CD14-positive monocyte (primary cell): ENCODE measurements at regions not wholly inside any gene's neighbourhood (a gene's known extent, or its start where the extent isn't known, plus 50 kb on each side); places are given as distances from the start of the nearest gene placed in this dataset.
A peak's percentile ranks its signal among the peaks of the same experiment; 100 is the strongest.

Source experiments
- DNase-seq, 3 donors: peaks; one replicate each; pipeline ENCODE4 v3.0.0-alpha.2; 2011 to 2022
- H2AFZ ChIP-seq: 2 replicates; pipeline ENCODE4 v1.6.0; 2012; ENCODE audit warnings: mild to moderate bottlenecking, low read depth, low read length, inconsistent platforms; ENCODE audit not compliant: insufficient read depth, poor library complexity, severe bottlenecking
- H3K27ac ChIP-seq, 2 donors: 1 replicate in 1 of 2; 2 replicates in 1 of 2; pipeline ENCODE4 v1.5.1; 2012 to 2013; ENCODE audit warnings: low read length in 2 of 2, control low read depth in 1 of 2, inconsistent platforms in 1 of 2, low read depth in 1 of 2, mild to moderate bottlenecking in 1 of 2
- H3K27me3 ChIP-seq, 2 donors: one replicate each; pipeline versions ENCODE4 v1.6.0 to v1.6.1; 2011 to 2013; ENCODE audit warnings: low read length in 2 of 2; ENCODE audit not compliant: control insufficient read depth in 2 of 2, insufficient read depth in 2 of 2
- H3K36me3 ChIP-seq, 2 donors: replicated peaks in 1 of 2; 1 replicate in 1 of 2; 2 replicates in 1 of 2; pipeline versions ENCODE4 v1.5.1 to v1.6.1; 2012 to 2013; ENCODE audit warnings: low read length in 2 of 2, control low read depth in 1 of 2, inconsistent platforms in 1 of 2, mild to moderate bottlenecking in 1 of 2; ENCODE audit not compliant: insufficient read depth in 2 of 2, control insufficient read depth in 1 of 2
- H3K4me1 ChIP-seq, 2 donors: 1 replicate in 1 of 2; 2 replicates in 1 of 2; pipeline versions ENCODE4 v1.5.1 to v1.6.1; 2012 to 2013; ENCODE audit warnings: low read length in 2 of 2, control low read depth in 1 of 2, inconsistent platforms in 1 of 2, mild to moderate bottlenecking in 1 of 2, moderate library complexity in 1 of 2; ENCODE audit not compliant: insufficient read depth in 2 of 2, control insufficient read depth in 1 of 2
- H3K4me2 ChIP-seq: replicated peaks from 2 replicates; pipeline ENCODE3; 2012; ENCODE audit warnings: low read length, moderate library complexity, mild to moderate bottlenecking; ENCODE audit not compliant: poor library complexity, severe bottlenecking; ENCODE audit errors: extremely low read depth
- H3K4me3 ChIP-seq, 3 experiments: fragments of 200-600 bp in 1 of 3; sonication (generic) in 1 of 3; replicated peaks in 1 of 3; 1 replicate in 2 of 3; 2 replicates in 1 of 3; pipeline ENCODE4 v1.5.1; 2011 to 2013; ENCODE audit warnings: low read length in 3 of 3, mild to moderate bottlenecking in 3 of 3, control low read depth in 2 of 3, low read depth in 2 of 3, inconsistent platforms in 1 of 3, moderate library complexity in 1 of 3
- H3K79me2 ChIP-seq: 2 replicates; pipeline ENCODE4 v1.6.0; 2012; ENCODE audit warnings: mild to moderate bottlenecking, control low read depth, inconsistent platforms, low read length, moderate library complexity; ENCODE audit not compliant: insufficient read depth
- H3K9ac ChIP-seq: 2 replicates; pipeline ENCODE4 v1.6.0; 2017; ENCODE audit warnings: low read length, mild to moderate bottlenecking; ENCODE audit not compliant: insufficient read depth, poor library complexity, severe bottlenecking
- H3K9me3 ChIP-seq, 2 donors: replicated peaks in 1 of 2; 1 replicate in 1 of 2; 2 replicates in 1 of 2; pipeline versions ENCODE4 v1.5.1 to v1.6.1; 2012 to 2013; ENCODE audit warnings: low read length in 2 of 2, control low read depth in 1 of 2; ENCODE audit not compliant: control insufficient read depth in 1 of 2, insufficient read depth in 1 of 2
- H4K20me1 ChIP-seq: 2 replicates; pipeline ENCODE4 v1.6.0; 2012; ENCODE audit warnings: mild to moderate bottlenecking, low read length, control low read depth, moderate library complexity; ENCODE audit not compliant: insufficient read depth
- H3K27ac Mint-ChIP-seq, 7 donors: one replicate each; pipeline ENCODE4 v1.8.0; 2020; ENCODE audit warnings: mild to moderate bottlenecking in 7 of 7, mixed read lengths in 7 of 7, moderate library complexity in 6 of 7, inconsistent platforms in 2 of 7
- H3K27me3 Mint-ChIP-seq, 3 donors: one replicate each; pipeline ENCODE4 v1.8.0; 2021 to 2022; ENCODE audit warnings: low read depth in 3 of 3, mild to moderate bottlenecking in 3 of 3, mixed read lengths in 3 of 3, moderate library complexity in 3 of 3, inconsistent platforms in 1 of 3
- H3K36me3 Mint-ChIP-seq, 2 donors: one replicate each; pipeline ENCODE4 v1.8.0; 2020; ENCODE audit warnings: mixed read lengths in 2 of 2, inconsistent platforms in 1 of 2, mild to moderate bottlenecking in 1 of 2
- H3K4me1 Mint-ChIP-seq: one replicate; pipeline ENCODE4 v1.8.0; 2020; ENCODE audit warnings: mild to moderate bottlenecking, mixed read lengths
- H3K4me3 Mint-ChIP-seq, 2 donors: one replicate each; pipeline ENCODE4 v1.8.0; 2020; ENCODE audit warnings: mild to moderate bottlenecking in 2 of 2, mixed read lengths in 2 of 2, moderate library complexity in 1 of 2
- H3K9me3 Mint-ChIP-seq, 7 donors: one replicate each; pipeline ENCODE4 v1.8.0; 2020 to 2022; ENCODE audit warnings: mixed read lengths in 7 of 7, mild to moderate bottlenecking in 6 of 7, moderate library complexity in 6 of 7, inconsistent platforms in 2 of 7
- WGBS: methylation state at CpG from one replicate; pipeline ENCODE4 v1.1.5; 2013; ENCODE audit warnings: missing lambda C conversion rate; ENCODE audit not compliant: insufficient coverage; 5-methylcytosine and 5-hydroxymethylcytosine counted together
- intact Hi-C, 2 donors: fragments of 100-400 bp; cut with micrococcal nuclease; formaldehyde crosslinking; loops; one replicate each; pipeline versions ENCODE4 v1.15.0 to v1.15.1; 2023
- TF ChIP-seq, protein P1 (sequence below): fragments of 200-600 bp; IDR thresholded peaks from one replicate; pipeline ENCODE4 v1.8.0; 2022; ENCODE audit warnings: antibody characterized with exemption, mild to moderate bottlenecking

DNA sequence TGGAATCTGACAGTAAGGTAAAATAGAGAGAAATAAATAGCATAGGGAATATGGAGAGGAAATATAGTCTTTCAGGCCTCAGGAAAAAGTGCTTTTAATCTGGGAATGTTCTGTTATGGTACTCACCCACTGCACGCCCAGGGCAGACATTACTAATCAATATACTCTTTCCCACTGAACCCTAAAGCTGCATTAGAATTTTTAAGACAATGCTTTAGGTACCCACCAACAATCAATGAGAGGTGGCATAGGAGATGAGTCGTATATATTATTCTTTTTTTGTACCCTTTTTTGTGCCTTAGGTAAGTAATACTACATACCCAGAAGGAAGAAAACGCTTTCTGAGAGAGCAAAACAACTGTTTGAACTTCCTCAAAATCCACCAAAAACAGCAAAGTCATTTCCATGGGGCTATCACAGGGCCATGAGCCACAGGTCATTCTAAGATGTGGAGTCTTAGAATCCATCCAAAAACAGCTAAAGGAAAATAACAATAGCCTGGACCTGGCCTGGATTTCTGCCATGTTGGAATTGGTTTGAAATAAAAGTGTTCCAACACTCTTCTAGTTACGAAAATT lies 542.1 kb downstream of the XYLT1 start:
- peak; percentile 0 to 43 (median 12) for DNase-seq
- Histone ChIP-seq H4K20me1 (no peaks in the 10 kb centered on the region), H3K27ac (no peak overlapping the region), H3K9ac (no peak overlapping the region), H2AFZ (no peak overlapping the region), H3K27me3 (no peaks in the 10 kb centered on the region), H3K4me3 (no peak overlapping the region), H3K4me2 (peak overlapping the region; percentile 7), H3K36me3 (no peaks in the 10 kb centered on the region), H3K79me2 (no peaks in the 10 kb centered on the region), H3K4me1 (peaks cover 23% of the 10 kb centered on the region in 2 donors), H3K9me3 (no peaks in the 10 kb centered on the region)
- Mint-ChIP-seq H3K27ac (no peak overlapping the region), H3K4me1 (peaks cover 21% of the 10 kb centered on the region), H3K4me3 (no peak overlapping the region), H3K36me3 (no peaks in the 10 kb centered on the region), H3K27me3 (peaks cover 0 to 2% (median 1%) of the 10 kb centered on the region in 3 donors), H3K9me3 (no peaks in the 10 kb centered on the region)
- no CpG with 5 or more reads among the region's 4 CpGs for WGBS
- intact Hi-C loops: no loop called here
- TF ChIP-seq, protein P1, sequence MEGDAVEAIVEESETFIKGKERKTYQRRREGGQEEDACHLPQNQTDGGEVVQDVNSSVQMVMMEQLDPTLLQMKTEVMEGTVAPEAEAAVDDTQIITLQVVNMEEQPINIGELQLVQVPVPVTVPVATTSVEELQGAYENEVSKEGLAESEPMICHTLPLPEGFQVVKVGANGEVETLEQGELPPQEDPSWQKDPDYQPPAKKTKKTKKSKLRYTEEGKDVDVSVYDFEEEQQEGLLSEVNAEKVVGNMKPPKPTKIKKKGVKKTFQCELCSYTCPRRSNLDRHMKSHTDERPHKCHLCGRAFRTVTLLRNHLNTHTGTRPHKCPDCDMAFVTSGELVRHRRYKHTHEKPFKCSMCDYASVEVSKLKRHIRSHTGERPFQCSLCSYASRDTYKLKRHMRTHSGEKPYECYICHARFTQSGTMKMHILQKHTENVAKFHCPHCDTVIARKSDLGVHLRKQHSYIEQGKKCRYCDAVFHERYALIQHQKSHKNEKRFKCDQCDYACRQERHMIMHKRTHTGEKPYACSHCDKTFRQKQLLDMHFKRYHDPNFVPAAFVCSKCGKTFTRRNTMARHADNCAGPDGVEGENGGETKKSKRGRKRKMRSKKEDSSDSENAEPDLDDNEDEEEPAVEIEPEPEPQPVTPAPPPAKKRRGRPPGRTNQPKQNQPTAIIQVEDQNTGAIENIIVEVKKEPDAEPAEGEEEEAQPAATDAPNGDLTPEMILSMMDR: no peak

DNA sequence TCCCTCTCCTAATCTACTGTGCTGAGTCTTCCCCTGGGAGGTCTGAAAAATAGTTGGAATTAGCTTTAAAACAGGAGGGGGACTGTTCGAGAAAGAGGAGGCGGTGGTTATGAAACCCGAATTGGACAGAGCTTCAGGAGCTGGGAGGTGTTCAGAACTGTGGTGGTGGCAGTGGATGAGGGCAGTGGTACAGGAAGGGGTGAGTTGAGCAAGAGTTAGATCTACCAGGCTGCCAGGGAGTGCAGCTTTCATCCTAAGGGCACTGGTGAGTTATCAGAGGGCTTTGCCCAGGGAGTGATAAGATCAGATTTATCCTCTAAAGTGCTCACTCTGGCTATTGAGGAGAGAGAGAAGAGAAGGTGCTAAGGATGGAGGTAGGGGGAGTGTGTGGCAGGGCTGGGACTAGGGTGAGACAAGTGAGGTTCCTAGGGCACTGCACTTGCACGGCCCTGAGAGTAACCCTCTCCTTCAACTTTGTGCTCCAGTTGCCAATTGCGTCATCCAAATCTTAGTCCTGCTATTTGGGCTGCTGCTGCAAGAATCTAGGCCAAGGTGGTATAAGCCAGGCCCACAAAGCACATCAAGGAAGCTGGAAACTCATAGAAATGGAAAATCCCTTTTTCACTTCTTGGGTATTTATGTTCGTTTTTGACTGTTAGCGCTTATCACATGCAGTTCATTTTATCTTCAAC lies 540.3 kb downstream of the XYLT1 start:
- H4K20me1 ChIP-seq: no peaks in the 10 kb centered on the region
- no peak overlapping the region for H3K9ac ChIP-seq
- no peak overlapping the region for H2AFZ ChIP-seq
- intact Hi-C loops: no loop called here
- H3K27ac ChIP-seq: no peak overlapping the region
- no peak overlapping the region for H3K4me2 ChIP-seq
- Mint-ChIP-seq H3K9me3 (peaks cover 0 to 2% (median 0%) of the 10 kb centered on the region in 7 donors), H3K36me3 (no peaks in the 10 kb centered on the region), H3K27ac (peak overlapping the region in 2 of 7 donors; percentile 42 to 52), H3K4me3 (no peak overlapping the region), H3K27me3 (peaks cover 0 to 2% (median 1%) of the 10 kb centered on the region in 3 donors), H3K4me1 (peaks cover 21% of the 10 kb centered on the region)
- H3K4me1 ChIP-seq: peaks cover 23% of the 10 kb centered on the region in 2 donors
- TF ChIP-seq, protein P1: no peak
- no peaks in the 10 kb centered on the region for H3K27me3 ChIP-seq
- H3K79me2 ChIP-seq: no peaks in the 10 kb centered on the region
- 28% methylated on average over 5 of the region's 7 CpGs for WGBS
- no peaks in the 10 kb centered on the region for H3K36me3 ChIP-seq
- no peak for DNase-seq
- H3K9me3 ChIP-seq: no peaks in the 10 kb centered on the region
- no peak overlapping the region for H3K4me3 ChIP-seq
